HG03565 (cell line): ENCODE measurements at regions not wholly inside any gene's neighbourhood (a gene's known extent, or its start where the extent isn't known, plus 50 kb on each side); places are given as distances from the start of the nearest gene placed in this dataset.

Experiments
- ATAC-seq: cut with Tn5 transposase; IDR thresholded peaks from one replicate; pipeline ENCODE4 v1.9.1; 2021; ENCODE audit warnings: mild to moderate bottlenecking, moderate library complexity; ENCODE audit not compliant: unreplicated experiment

GRCh38 chr2:212873256-212873655 lies 278.2 kb downstream of the IKZF2 start:
- no peak for ATAC-seq

- no peak for ATAC-seq
Measured at GRCh38 chr2:212871597-212871996, 279.8 kb downstream of the IKZF2 start.

GRCh38 chr2:212864186-212864585 lies 287.2 kb downstream of the IKZF2 start:
- no peak for ATAC-seq

- no peak for ATAC-seq
Measured at GRCh38 chr2:212863185-212863588, 288.2 kb downstream of the IKZF2 start.

- no peak for ATAC-seq
Measured at GRCh38 chr2:212858496-212858895, 292.9 kb downstream of the IKZF2 start.

GRCh38 chr2:212854771-212855170 lies 296.6 kb downstream of the IKZF2 start:
- ATAC-seq, result no peak

GRCh38 chr2:212854116-212854515 lies 297.3 kb downstream of the IKZF2 start:
- ATAC-seq, result no peak

- no peak for ATAC-seq
Measured at GRCh38 chr2:212845941-212846340, 305.5 kb downstream of the IKZF2 start.

- no peak for ATAC-seq
Measured at GRCh38 chr2:212843409-212844199, 305.0 kb upstream of the ERBB4 start.

GRCh38 chr2:212842544-212843185 lies 304.1 kb upstream of the ERBB4 start:
- ATAC-seq, result no peak

- no peak for ATAC-seq
Measured at GRCh38 chr2:212841460-212841859, 302.9 kb upstream of the ERBB4 start.

- no peak for ATAC-seq
Measured at GRCh38 chr2:212832211-212833195, 293.9 kb upstream of the ERBB4 start.

GRCh38 chr2:212831671-212832199 lies 293.1 kb upstream of the ERBB4 start:
- no peak for ATAC-seq

- no peak for ATAC-seq
Measured at GRCh38 chr2:212816267-212816666, 277.7 kb upstream of the ERBB4 start.

GRCh38 chr2:212815453-212815852 lies 276.9 kb upstream of the ERBB4 start:
- no peak for ATAC-seq

- ATAC-seq, result no peak
Measured at GRCh38 chr2:212814941-212815340, 276.3 kb upstream of the ERBB4 start.

GRCh38 chr2:212811921-212812320 lies 273.3 kb upstream of the ERBB4 start:
- ATAC-seq, result no peak

- peak; percentile 47 for ATAC-seq
Measured at GRCh38 chr2:212811036-212811805, 272.6 kb upstream of the ERBB4 start.

GRCh38 chr2:212797484-212798205 lies 259.0 kb upstream of the ERBB4 start:
- ATAC-seq, result peak; percentile 62

- ATAC-seq, result no peak
Measured at GRCh38 chr2:212794471-212794870, 255.9 kb upstream of the ERBB4 start.
